HEK293 (cell line): ENCODE measurements at regions not wholly inside any gene's neighbourhood (a gene's known extent, or its start where the extent isn't known, plus 50 kb on each side); places are given as distances from the start of the nearest gene placed in this dataset.

ENCODE experiments used
- SALL2 ChIP-seq: fragments of 450-650 bp; formaldehyde crosslinking; IDR thresholded peaks from 2 replicates; pipeline ENCODE4 v1.5.0; 2017; ENCODE audit warnings: missing biosample characterization, mild to moderate bottlenecking, missing genetic modification characterization, borderline replicate concordance
- ZBTB1 ChIP-seq: fragments of 450-650 bp; formaldehyde crosslinking; IDR thresholded peaks from 2 replicates; pipeline ENCODE4 v1.5.1; 2016; ENCODE audit warnings: missing biosample characterization, missing genetic modification characterization
- ZNF138 ChIP-seq: fragments of 450-650 bp; formaldehyde crosslinking; IDR thresholded peaks from 2 replicates; pipeline ENCODE4 v1.5.1; 2016; ENCODE audit warnings: missing biosample characterization, missing genetic modification characterization, borderline replicate concordance
- ZNF175 ChIP-seq: fragments of 450-650 bp; formaldehyde crosslinking; IDR thresholded peaks from 2 replicates; pipeline ENCODE4 v1.5.1; 2016; ENCODE audit warnings: missing biosample characterization, missing genetic modification characterization
- ZNF354C ChIP-seq: fragments of 450-650 bp; formaldehyde crosslinking; IDR thresholded peaks from 2 replicates; pipeline ENCODE4 v1.5.1; 2016; ENCODE audit warnings: missing biosample characterization, missing genetic modification characterization, low read depth, borderline replicate concordance
- ZNF501 ChIP-seq: fragments of 450-650 bp; formaldehyde crosslinking; IDR thresholded peaks from 2 replicates; pipeline ENCODE4 v1.5.1; 2016; ENCODE audit warnings: missing biosample characterization, missing genetic modification characterization
- ZNF596 ChIP-seq: fragments of 450-650 bp; IDR thresholded peaks from 2 replicates; pipeline ENCODE4 v1.5.0; 2018; ENCODE audit warnings: missing biosample characterization, mild to moderate bottlenecking, missing genetic modification characterization, moderate library complexity
- ZNF670 ChIP-seq: fragments of 450-650 bp; formaldehyde crosslinking; IDR thresholded peaks from 2 replicates; pipeline ENCODE4 v1.5.1; 2016; ENCODE audit warnings: missing biosample characterization, missing genetic modification characterization, low read depth
- TF ChIP-seq, protein P1 (sequence below): fragments of 450-650 bp; formaldehyde crosslinking; optimal IDR thresholded peaks from 2 replicates; pipeline ENCODE3; 2016; ENCODE audit warnings: missing biosample characterization, mild to moderate bottlenecking, missing genetic modification characterization
- TF ChIP-seq, protein P2 (sequence below): fragments of 450-650 bp; formaldehyde crosslinking; IDR thresholded peaks from 2 replicates; pipeline ENCODE4 v1.5.1; 2016; ENCODE audit warnings: missing biosample characterization, missing genetic modification characterization

DNA sequence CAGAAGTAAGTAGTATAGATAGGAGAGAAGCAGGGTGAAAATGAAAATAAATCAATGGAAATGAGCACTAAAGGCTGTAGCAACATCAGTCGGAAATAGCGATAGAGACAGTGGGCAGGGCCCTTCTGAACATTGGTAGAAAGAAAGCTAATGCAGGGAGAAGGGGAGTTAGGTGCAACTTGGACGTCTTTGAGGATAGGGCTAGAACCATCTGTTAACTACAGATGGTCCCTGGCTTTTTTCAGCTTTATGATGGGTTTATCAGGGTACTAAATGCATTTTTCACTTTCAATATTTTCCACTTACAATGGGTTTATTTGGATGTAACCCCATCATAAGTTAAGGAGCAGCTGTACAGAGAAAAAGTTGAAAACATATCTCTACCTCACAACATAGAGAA is 72.8 kb upstream of the CNR1 start:
- TF ChIP-seq ZNF596 (tag by site-specific recombination): no peak
- TF ChIP-seq, protein P1, sequence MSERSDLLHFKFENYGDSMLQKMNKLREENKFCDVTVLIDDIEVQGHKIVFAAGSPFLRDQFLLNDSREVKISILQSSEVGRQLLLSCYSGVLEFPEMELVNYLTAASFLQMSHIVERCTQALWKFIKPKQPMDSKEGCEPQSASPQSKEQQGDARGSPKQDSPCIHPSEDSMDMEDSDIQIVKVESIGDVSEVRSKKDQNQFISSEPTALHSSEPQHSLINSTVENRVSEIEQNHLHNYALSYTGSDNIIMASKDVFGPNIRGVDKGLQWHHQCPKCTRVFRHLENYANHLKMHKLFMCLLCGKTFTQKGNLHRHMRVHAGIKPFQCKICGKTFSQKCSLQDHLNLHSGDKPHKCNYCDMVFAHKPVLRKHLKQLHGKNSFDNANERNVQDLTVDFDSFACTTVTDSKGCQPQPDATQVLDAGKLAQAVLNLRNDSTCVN (tag by site-specific recombination): no peak
- TF ChIP-seq ZNF175: no peak
- TF ChIP-seq ZNF354C (tag by site-specific recombination): no peak
- TF ChIP-seq ZNF670 (tag by site-specific recombination): no peak
- TF ChIP-seq, protein P2, sequence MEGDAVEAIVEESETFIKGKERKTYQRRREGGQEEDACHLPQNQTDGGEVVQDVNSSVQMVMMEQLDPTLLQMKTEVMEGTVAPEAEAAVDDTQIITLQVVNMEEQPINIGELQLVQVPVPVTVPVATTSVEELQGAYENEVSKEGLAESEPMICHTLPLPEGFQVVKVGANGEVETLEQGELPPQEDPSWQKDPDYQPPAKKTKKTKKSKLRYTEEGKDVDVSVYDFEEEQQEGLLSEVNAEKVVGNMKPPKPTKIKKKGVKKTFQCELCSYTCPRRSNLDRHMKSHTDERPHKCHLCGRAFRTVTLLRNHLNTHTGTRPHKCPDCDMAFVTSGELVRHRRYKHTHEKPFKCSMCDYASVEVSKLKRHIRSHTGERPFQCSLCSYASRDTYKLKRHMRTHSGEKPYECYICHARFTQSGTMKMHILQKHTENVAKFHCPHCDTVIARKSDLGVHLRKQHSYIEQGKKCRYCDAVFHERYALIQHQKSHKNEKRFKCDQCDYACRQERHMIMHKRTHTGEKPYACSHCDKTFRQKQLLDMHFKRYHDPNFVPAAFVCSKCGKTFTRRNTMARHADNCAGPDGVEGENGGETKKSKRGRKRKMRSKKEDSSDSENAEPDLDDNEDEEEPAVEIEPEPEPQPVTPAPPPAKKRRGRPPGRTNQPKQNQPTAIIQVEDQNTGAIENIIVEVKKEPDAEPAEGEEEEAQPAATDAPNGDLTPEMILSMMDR: no peak
- no peak for TF ChIP-seq ZNF138 (tag by site-specific recombination)
- TF ChIP-seq ZNF501: no peak
- no peak for TF ChIP-seq SALL2 (tag by site-specific recombination)
- no peak for TF ChIP-seq ZBTB1 (tag by site-specific recombination)
